GM23248 (cell line): ENCODE measurements at regions not wholly inside any gene's neighbourhood (a gene's known extent, or its start where the extent isn't known, plus 50 kb on each side); places are given as distances from the start of the nearest gene placed in this dataset.

Experiments used
- EZH2 ChIP-seq: fragments of 200-600 bp; sonication (generic); IDR thresholded peaks from 2 replicates; pipeline ENCODE4 v1.6.1; 2018; ENCODE audit warnings: antibody characterized with exemption, mild to moderate bottlenecking; ENCODE audit not compliant: insufficient read depth, poor library complexity, severe bottlenecking
- EZH2phosphoT487 ChIP-seq: fragments of 200-600 bp; sonication (generic); IDR thresholded peaks from 2 replicates; pipeline ENCODE4 v1.6.1; 2018; ENCODE audit warnings: antibody characterized with exemption, moderate library complexity, mild to moderate bottlenecking, low read depth; ENCODE audit not compliant: insufficient read depth

DNA sequence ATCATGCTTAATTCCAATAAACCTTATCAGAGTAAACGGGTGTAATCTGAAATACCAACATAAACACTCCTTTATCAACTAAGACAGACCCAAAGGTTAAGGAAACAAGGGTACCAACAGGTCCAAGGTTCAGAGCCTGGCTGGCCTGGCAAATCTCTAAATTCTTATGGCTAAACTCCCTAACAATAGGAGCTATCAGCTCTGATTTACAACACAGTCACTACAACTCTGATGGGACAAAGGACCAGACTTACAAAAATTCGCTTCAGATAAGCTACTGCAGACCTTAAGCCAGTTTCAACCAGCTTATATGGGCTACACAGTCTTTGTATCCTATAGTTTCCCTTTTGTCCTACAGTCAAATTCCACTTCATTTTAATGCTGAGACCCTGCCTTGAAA is 381.9 kb downstream of the ZWINT start:
- TF ChIP-seq EZH2phosphoT487 (no peak), EZH2 (no peak)
